ENCODE measurements at regions not wholly inside any gene's neighbourhood (a gene's known extent, or its start where the extent isn't known, plus 50 kb on each side); places are given as distances from the start of the nearest gene placed in this dataset.

GRCh38 chr13:111572956-111573761 lies 252.7 kb downstream of the TEX29 start:
- TF ChIP-seq, protein P1, sequence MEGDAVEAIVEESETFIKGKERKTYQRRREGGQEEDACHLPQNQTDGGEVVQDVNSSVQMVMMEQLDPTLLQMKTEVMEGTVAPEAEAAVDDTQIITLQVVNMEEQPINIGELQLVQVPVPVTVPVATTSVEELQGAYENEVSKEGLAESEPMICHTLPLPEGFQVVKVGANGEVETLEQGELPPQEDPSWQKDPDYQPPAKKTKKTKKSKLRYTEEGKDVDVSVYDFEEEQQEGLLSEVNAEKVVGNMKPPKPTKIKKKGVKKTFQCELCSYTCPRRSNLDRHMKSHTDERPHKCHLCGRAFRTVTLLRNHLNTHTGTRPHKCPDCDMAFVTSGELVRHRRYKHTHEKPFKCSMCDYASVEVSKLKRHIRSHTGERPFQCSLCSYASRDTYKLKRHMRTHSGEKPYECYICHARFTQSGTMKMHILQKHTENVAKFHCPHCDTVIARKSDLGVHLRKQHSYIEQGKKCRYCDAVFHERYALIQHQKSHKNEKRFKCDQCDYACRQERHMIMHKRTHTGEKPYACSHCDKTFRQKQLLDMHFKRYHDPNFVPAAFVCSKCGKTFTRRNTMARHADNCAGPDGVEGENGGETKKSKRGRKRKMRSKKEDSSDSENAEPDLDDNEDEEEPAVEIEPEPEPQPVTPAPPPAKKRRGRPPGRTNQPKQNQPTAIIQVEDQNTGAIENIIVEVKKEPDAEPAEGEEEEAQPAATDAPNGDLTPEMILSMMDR (conservative IDR thresholded peaks at IDR 0.05; ENCODE audit: low read length) = no peak
- no peak for TF ChIP-seq EZH2phosphoT487 (IDR thresholded peaks at IDR 0.05; ENCODE audit: borderline replicate concordance, low read depth, low read length)
